ENCODE measurements at regions not wholly inside any gene's neighbourhood (a gene's known extent, or its start where the extent isn't known, plus 50 kb on each side); places are given as distances from the start of the nearest gene placed in this dataset.

GRCh38 chr12:58804749-58805148 is 115.6 kb downstream of the LRIG3 start:
- TF ChIP-seq CTCF (IDR thresholded peaks at IDR 0.05) (no peak), EZH2 (IDR thresholded peaks at IDR 0.05; ENCODE audit: borderline replicate concordance, insufficient read depth, low read depth, low read length, poor library complexity, severe bottlenecking) (no peak)

All from B cell (primary cell).